Coronary artery (tissue), 2 donors: ENCODE measurements at regions not wholly inside any gene's neighbourhood (a gene's known extent, or its start where the extent isn't known, plus 50 kb on each side); places are given as distances from the start of the nearest gene placed in this dataset.

Source experiments
- DNase-seq: peaks from one replicate; pipeline ENCODE4 v3.0.0-alpha.2; 2017; ENCODE audit warnings: low spot score
- H3K27ac ChIP-seq, 2 donors: fragments of 200-600 bp; sonication (generic); one replicate each; pipeline ENCODE4 v1.5.1; 2016 to 2019
- H3K4me3 ChIP-seq: fragments of 200-600 bp; sonication (generic); 2 replicates; pipeline ENCODE4 v1.5.1; 2016; ENCODE audit warnings: mild to moderate bottlenecking, moderate library complexity
- TF ChIP-seq, protein P1 (sequence below): fragments of 200-600 bp; sonication (generic); IDR thresholded peaks from one replicate; pipeline ENCODE4 v1.5.1; 2019; ENCODE audit warnings: antibody characterized with exemption

DNA sequence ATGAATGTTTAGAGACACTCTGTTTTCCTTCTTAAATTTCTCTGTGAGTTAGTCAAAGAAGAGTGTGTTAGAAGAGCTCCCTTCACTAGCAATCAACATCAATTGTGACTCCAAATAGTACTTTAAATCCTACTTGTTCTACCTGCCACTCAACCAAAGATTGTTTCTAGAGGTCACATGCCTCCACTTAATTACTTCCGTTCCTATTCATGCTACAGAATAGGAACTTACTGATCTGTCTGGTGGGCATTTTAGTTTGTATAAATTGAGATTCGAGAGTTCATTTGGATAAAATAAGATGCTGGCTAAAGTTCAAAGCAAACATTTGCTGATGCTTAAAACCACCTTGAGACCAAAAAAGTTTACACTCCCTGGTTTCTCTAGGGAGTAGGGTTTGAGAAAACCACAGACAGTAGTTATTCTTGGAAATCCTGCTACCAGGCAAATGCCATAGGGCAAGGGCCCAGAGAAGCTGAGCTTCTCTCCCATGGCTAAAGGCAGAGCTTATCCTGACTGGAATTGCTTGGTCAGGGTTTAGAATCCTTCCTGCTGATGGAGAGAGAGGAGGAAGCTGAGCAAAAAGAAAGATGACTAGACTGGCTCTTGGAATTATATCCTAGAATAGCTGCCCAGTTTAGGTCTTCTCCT, 389.6 kb upstream of the ATP2B1 start:
- TF ChIP-seq, protein P1, sequence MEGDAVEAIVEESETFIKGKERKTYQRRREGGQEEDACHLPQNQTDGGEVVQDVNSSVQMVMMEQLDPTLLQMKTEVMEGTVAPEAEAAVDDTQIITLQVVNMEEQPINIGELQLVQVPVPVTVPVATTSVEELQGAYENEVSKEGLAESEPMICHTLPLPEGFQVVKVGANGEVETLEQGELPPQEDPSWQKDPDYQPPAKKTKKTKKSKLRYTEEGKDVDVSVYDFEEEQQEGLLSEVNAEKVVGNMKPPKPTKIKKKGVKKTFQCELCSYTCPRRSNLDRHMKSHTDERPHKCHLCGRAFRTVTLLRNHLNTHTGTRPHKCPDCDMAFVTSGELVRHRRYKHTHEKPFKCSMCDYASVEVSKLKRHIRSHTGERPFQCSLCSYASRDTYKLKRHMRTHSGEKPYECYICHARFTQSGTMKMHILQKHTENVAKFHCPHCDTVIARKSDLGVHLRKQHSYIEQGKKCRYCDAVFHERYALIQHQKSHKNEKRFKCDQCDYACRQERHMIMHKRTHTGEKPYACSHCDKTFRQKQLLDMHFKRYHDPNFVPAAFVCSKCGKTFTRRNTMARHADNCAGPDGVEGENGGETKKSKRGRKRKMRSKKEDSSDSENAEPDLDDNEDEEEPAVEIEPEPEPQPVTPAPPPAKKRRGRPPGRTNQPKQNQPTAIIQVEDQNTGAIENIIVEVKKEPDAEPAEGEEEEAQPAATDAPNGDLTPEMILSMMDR = no peak
- Histone ChIP-seq H3K4me3 (no peak overlapping the region), H3K27ac (no peak overlapping the region)
- DNase-seq = no peak

DNA sequence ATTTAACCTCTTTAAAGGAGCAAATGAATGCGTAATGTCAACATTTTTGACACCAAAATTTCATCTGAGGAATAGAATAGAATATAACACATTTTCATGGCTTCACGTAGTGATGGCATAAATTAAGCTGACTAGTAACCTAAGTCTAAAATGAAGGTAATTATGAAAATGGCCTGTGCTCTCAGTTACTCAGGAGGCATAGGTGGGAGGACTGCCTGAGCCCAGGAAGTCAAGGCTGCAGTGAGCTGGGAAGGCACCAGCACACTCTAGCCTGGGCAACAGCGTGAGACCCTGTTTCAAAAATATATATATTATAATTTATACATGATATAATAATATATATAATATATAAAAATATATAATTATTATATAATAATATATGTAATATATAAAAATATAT, 383.2 kb upstream of the ATP2B1 start:
- Histone ChIP-seq H3K27ac (no peak overlapping the region), H3K4me3 (no peak overlapping the region)
- no peak for DNase-seq
- TF ChIP-seq, protein P1 = no peak

DNA sequence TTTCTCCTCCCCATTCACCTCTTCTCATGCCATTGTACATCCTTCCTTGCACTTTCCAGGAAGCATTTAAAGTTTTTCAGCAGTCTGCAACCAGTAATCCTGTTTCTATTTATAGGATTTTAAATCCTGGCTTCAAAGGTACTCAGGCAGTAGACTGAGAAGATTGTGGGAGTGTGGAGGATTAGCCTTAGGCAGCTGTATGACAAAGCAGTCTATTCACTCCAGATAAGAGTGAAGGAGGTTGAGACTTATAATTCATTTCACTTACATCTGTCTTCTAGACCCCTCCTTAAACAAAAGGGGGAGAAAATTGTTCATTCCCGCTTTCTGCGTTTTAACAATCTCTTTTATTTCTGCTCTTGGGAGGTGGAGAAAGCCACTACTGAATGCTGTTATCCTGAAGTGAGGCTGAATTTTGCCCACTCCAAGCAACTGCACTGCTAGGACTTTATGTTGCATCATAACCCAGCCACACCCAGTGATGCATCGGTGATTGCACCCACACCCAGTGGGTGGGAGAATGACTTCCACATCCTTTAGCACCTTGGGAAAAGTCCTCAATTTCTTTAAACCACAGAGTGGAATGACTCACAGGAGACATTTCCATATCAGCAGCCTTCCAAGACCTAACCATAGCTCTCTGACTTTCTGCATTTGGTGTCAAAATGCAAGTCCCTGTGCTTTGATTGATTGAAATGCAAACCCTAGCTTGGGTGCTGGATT, 382.5 kb upstream of the ATP2B1 start:
- Histone ChIP-seq H3K4me3 (no peak overlapping the region), H3K27ac (peak overlapping the region in 1 of 2 donors; percentile 5)
- TF ChIP-seq, protein P1 = no peak
- DNase-seq = no peak

DNA sequence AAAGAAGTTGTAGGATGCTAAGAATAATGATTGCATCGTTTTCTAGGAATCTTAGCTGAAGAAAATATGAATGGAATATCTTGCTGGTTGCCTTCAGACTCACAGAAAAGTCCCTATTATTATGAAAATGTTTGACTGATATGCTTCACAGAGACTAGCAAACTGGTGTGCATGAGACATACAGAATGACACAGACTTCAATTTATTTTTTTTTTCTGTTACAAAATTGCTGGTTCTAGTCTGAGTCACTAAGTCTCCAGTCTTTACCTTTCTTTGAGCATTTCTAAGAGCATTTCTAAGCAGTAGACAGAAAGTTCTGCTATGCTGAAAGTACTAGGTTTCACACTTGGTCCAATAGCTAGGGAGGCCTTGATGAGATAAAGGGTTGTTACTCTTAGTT, 377.6 kb upstream of the ATP2B1 start:
- no peak overlapping the region for H3K27ac ChIP-seq
- H3K4me3 ChIP-seq = no peak overlapping the region
- no peak for DNase-seq
- TF ChIP-seq, protein P1 = no peak

DNA sequence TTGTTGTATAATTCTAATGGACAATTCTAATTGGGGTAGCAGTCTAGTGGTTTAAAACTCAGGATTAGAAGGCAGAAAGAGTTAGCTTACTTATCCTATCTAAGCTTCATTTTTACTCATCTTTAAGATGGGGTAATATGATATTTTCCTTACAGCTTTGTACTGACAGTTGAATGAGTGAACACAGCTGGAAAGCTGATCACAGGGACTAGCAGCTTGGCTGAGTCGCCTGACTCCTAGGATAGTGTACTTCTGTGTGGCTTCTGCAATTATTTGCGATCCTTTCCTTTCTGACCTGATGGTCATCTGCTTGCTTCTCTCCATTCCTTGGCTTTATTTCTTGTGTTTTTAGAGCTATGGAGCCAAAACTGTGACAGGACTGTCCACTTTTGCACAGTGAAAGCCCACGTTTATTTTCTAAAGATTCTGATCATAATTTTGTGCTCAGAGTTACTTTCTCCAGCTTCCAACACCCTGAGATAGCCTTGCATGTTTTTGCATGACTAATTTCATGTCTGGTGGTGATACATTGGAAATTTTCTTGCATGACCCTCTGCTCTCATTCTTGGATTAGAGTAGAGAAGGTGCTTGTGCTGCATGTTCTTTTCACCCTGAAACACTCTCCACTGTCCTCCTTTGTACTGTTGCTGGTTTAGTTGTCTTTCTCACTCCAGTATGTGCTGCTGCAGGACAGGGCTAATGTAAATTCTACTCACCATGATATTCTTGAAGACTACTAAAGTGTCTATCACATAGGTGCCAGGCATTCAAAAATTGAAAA, 377.0 kb upstream of the ATP2B1 start:
- Histone ChIP-seq H3K27ac (no peak overlapping the region), H3K4me3 (no peak overlapping the region)
- DNase-seq = no peak
- TF ChIP-seq, protein P1 = no peak

DNA sequence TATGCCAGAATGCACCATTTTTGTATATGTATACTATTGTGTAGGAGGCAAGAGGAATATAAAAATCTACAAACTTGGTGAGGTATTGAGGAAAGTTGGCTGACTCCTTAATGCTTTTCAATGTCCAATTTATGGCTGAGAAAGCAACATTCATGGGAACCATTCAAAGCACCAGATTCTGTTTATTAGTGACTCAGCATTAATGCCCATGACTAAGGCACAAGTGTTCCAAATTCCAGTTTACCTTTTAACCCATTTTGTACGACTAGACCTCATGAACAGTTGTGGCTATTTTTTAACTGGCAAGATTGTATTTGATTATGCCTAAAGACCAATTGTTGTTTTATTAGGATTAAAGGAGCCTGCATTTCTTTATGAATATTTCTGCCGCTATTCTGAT, 375.4 kb upstream of the ATP2B1 start:
- DNase-seq = no peak
- H3K27ac ChIP-seq = no peak overlapping the region
- TF ChIP-seq, protein P1 = no peak
- no peak overlapping the region for H3K4me3 ChIP-seq
